ENCODE measurements at regions not wholly inside any gene's neighbourhood (a gene's known extent, or its start where the extent isn't known, plus 50 kb on each side); places are given as distances from the start of the nearest gene placed in this dataset.

GRCh38 chr2:236946871-236947270 lies 138.8 kb upstream of the COPS8 start:
- no peak for DNase-seq
- TF ChIP-seq CTCF (IDR thresholded peaks at IDR 0.05): no peak
- Histone ChIP-seq H3K9me3 (no peaks in the 10 kb centered on the region), H3K36me3 (no peaks in the 10 kb centered on the region), H3K4me3 (no peak overlapping the region), H3K27ac (no peak overlapping the region), H3K4me1 (no peaks in the 10 kb centered on the region), H3K27me3 (ENCODE audit: low read depth) (no peaks in the 10 kb centered on the region)
- intact Hi-C loops (cut with DNase I): no loop called here
- ATAC-seq: peak in 1 of 2 donors; percentile 26

GRCh38 chr2:236947294-236947693 lies 138.4 kb upstream of the COPS8 start:
- no peak overlapping the region for H3K27ac ChIP-seq
- no peak for ATAC-seq
- intact Hi-C loops (cut with DNase I): no loop called here

GRCh38 chr2:236947896-236948295 lies 137.8 kb upstream of the COPS8 start:
- Histone ChIP-seq H3K4me3 (no peak overlapping the region), H3K27ac (no peak overlapping the region), H3K4me1 (no peaks in the 10 kb centered on the region), H3K27me3 (ENCODE audit: low read depth) (no peaks in the 10 kb centered on the region), H3K36me3 (no peaks in the 10 kb centered on the region), H3K9me3 (no peaks in the 10 kb centered on the region)
- ATAC-seq: no peak
- intact Hi-C loops (cut with DNase I): no loop called here
- no peak for DNase-seq
- TF ChIP-seq CTCF (IDR thresholded peaks at IDR 0.05): no peak

More at GRCh38 chr2:236947294-236947693, 138.4 kb upstream of the COPS8 start:
- no peaks in the 10 kb centered on the region for H3K27me3 ChIP-seq (ENCODE audit: low read depth)
- no peaks in the 10 kb centered on the region for H3K36me3 ChIP-seq
- H3K9me3 ChIP-seq: no peaks in the 10 kb centered on the region
- no peak for TF ChIP-seq CTCF (IDR thresholded peaks at IDR 0.05)
- DNase-seq: no peak
- no peak overlapping the region for H3K4me3 ChIP-seq
- H3K4me1 ChIP-seq: no peaks in the 10 kb centered on the region

GRCh38 chr2:236949089-236949905 lies 136.4 kb upstream of the COPS8 start:
- Histone ChIP-seq H3K4me3 (no peak overlapping the region), H3K27me3 (ENCODE audit: low read depth) (no peaks in the 10 kb centered on the region), H3K36me3 (no peaks in the 10 kb centered on the region), H3K9me3 (no peaks in the 10 kb centered on the region), H3K4me1 (no peaks in the 10 kb centered on the region), H3K27ac (no peak overlapping the region)
- intact Hi-C loops (cut with DNase I): no loop called here
- TF ChIP-seq CTCF (IDR thresholded peaks at IDR 0.05): no peak
- ATAC-seq (no peak), DNase-seq (no peak)

GRCh38 chr2:236951830-236952475 lies 133.7 kb upstream of the COPS8 start:
- ATAC-seq: no peak
- Histone ChIP-seq H3K4me3 (no peak overlapping the region), H3K27ac (no peak overlapping the region), H3K9me3 (no peaks in the 10 kb centered on the region), H3K4me1 (no peaks in the 10 kb centered on the region), H3K36me3 (no peaks in the 10 kb centered on the region), H3K27me3 (ENCODE audit: low read depth) (no peaks in the 10 kb centered on the region)
- DNase-seq: no peak
- no peak for TF ChIP-seq CTCF (IDR thresholded peaks at IDR 0.05)
- intact Hi-C loops (cut with DNase I): no loop called here

All from lower lobe of right lung (tissue), 2 donors.